ENCODE measurements at regions not wholly inside any gene's neighbourhood (a gene's known extent, or its start where the extent isn't known, plus 50 kb on each side); places are given as distances from the start of the nearest gene placed in this dataset.
"Not testable (repeated sequence)": the region's sequence is repeated elsewhere in the genome, so short reads cannot be mapped to it uniquely, and the experiment has no call there.

DNA sequence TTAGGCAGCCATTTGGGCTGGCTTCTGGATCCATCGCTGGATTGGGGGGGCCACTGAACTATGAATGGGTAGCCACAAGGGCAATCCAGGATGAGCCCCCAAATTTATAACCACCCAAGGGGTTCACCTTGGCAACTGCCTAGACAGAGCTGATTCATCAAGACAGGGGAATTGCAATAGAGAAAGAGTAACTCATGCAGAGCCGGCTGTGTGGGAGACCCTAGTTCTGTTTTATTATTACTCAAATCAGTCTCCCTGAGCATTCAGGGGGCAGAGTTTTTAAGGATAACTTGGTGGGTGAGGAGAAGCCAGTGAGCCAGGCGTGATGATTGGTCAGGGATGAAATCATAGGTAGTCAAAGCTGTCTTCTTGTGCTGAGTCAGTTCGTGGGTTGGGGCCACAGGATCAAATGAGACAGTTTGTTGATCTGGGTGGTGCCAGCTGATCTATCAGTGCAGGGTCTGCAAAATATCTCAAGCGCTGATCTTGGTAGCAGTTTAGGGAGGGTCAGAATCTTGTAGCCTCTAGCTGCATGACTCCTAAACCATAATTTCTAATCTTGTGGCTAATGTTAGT lies 57.9 kb downstream of the DNAJB9 start:
- DNase-seq = no peak

DNA sequence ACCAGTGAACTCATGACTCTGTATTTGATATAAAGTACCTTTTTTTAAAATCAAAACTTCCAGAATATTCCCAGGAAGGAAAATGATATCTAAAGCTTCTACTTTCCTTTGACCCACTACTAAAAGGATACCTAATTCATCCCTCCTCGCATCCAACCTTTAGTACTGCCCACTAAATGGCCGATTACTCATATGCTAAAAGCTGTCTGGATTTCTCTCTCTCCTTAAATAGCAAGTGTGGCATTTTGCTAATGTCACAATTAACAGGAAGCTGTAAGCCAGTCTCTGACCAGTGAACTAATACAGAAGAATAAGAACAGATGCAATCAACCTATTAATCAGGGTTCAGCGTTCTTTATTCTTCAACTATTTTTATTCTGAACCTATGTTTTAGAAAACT lies 59.0 kb downstream of the DNAJB9 start:
- no peak for DNase-seq

DNA sequence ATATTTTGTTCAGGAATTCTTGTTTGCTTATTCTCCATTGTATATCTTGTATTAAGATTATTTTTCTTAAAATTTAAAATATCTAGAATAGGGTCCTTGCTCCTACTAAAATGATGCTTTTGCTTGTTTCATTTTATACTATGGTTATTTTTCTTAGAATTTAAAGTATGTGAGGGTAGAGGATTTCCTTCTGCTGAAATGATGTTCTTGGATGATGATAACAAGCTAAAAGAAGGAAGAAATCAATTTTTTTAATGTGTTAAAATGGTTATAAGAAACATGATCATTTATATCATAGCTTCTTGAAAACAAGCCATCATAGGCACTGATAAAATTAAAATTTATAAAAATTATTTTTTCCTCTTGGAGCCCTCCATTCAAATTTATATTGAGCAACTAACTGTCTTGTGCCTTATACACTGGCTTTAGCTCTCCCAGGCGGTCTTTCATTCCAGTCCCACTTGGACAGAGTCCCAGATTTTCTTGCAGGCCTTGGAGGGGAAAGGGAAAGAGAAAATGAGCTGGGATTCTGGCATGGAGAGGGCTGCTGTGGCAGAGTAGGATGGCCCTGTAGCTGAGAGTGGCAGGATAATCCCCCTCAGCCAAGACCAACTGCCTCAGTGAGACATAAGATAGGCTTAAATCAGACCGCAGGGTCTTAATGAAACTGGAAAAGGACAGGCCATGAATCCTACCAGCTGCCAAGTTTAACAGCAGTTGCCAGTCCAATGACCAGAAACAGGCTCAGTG lies 60.2 kb downstream of the DNAJB9 start:
- no peak for DNase-seq

DNA sequence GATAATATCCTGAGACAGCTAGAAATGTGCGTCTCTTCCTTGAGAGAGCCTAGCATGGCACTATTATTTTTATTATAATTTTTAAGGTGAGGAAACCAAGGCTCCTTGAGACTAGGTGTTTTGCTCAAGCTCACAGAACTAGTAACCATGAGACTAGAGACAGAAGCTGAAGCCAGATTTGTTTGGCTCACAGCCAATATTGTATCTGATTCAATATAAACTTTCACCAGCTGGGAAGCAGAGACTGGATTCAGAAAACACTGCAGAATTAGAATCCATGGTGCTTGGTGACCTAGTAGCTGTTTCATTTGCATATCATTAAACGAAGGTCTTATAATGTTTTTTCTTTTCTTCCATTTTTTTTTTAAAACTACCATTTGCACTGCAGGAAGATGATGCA lies 64.4 kb downstream of the DNAJB9 start:
- no peak for DNase-seq

DNA sequence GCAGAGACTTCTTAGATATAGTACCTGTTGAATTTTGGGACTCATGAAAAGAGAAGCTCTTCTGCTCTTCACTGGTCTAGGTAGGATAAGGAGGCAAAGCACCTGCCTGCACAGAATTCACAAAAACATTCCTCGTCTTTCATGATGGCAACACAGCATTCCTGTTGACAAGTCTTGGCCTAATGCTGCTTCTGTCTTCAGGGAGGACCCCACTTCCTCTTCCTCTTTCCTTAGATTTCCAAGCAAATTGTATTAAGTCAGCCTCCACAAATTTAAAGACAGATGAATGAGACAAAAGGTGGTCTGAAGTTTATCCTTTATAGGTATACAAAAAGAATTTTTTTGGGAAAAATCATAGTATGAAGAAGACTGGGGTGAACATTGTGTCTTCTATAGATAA lies 64.9 kb downstream of the DNAJB9 start:
- no peak for DNase-seq

DNA sequence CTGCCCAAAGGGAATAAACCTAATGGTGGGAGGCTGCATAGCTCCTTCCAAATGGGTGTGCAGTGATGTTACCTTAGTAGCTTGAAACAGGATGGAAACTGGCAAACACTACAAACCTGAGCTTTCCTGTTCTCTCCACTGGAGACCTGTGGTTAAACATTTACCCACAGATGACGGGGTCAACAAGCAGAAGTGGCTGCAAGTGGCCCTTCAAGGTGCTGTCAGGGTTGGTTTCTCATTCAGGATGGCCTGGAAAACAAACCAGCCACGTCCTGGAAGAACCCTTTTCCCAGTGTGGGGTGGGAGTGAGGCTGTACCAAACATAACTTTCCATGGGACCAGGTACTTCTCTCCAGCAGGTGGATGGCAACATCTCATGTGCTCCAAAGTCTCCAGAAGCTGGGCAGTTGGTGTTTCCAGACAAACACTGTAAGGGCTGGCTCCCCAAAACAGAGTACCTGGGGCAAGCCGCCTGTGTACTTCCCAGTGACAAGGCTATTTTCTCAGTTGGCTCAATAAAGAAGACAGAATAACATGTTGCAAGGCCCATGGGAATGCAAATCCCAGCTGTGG lies 67.5 kb downstream of the DNAJB9 start:
- DNase-seq = no peak

DNA sequence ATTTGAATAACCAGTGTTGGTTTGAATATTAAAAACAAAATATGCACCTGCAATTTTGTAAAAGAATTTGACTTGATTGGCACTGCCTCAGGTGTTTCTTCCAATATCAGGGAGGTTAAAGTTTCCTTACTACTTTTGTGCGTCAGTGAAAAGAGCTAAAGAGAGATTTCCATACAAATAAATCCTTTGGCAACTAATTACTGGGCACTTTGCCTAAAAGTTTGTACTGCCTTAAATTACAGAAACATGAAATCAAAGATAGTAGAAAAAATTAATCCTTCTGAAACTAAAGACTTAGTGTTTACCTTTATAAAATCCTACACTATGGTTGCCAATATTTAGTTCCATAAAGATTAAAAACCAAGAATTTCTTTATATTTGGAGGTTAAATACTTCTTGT lies 72.5 kb downstream of the DNAJB9 start:
- no peak for DNase-seq

DNA sequence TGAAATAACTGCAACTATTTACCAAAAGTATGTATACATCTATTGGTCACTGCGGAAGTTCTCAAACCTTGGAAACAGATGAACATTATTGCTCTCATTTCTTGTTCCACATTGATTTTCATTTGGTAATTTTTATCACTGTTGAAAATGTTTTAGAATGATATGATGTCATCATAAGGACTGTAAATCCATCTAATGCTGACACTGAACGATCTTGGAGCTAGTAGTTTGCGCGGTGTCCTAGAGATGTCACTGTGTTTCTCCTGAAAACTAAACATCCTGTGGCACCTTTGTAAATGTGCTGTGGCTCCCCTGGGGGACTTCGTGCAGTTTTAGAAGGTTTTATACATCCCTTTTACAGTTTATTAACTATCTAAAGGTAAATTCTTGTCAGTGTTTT lies 73.5 kb downstream of the DNAJB9 start:
- no peak for DNase-seq

DNA sequence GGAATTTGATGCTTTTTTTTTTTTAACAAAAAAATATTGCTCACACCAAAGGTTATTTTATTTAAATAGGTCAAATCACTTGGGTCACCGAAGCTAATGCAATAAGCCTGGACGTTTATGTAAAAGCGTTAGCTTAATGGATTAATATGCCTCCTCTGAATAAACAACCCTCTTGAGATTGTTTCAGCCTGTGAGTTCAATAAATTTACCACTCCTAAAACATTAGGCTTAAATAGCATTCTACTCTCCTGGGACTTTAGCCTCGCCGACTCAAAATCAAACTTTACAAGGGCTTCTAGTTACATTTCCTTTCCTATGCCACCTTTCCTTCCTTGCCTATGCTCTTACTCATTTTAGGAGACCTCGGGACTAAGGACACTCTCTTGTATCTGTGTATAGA lies 79.3 kb downstream of the DNAJB9 start:
- DNase-seq = no peak

DNA sequence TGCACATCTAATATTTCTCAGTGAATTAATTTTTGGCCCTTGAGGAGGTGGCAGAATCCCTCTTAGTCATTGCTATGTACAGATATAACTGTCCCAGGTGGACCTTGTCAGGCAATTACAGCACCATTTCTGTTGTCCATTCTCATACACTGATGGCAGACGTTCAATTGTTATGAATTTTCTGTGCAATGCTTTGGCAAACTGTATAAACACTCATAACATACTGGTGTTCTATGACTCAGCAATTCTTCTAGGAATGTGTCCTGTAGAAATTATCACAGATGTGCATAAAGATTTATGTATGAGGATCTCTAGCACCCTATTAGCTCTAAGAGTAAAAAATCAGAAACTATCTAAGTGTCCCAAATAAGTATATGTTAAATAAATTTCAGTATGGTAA lies 80.8 kb downstream of the DNAJB9 start:
- no peak for DNase-seq

DNA sequence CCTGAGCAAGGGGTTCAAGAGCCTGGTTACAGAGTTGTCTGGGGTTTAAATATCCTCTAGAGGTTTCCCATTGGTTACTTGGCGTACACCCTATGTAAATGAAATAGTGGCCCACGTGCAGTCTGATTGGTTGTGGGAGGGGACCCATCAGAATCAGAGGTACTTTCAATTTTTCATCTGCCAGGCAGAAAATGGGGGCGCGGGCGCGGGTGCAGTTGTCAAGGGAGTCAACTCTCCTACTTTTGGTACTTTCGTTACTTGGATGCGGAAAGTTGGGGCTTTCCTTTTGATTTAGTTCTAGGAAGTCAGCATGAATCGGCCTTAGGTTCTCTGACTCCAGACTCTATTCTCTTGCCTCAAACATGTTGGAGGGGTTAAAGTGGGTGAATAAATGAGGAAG lies 83.2 kb downstream of the DNAJB9 start:
- no peak for DNase-seq

DNA sequence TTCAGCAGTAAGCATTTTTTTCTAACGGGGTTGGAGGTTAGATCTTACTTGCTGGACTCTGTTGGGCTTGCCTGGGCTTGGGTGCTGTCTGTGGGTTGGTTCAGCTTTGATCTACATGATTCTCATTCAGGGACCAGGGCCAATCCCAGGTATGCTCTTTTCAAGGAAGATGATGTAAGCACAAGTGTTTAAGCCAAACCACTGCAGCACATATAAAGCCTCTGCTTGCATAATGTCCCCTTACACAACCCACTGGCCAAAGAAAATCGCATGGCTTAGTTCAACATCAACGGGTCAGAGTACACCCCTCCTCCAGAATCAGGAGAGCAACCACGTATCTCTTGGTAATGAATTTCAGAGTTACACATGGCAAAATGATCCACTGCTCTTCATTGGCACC lies 83.9 kb downstream of the DNAJB9 start:
- DNase-seq = no peak

DNA sequence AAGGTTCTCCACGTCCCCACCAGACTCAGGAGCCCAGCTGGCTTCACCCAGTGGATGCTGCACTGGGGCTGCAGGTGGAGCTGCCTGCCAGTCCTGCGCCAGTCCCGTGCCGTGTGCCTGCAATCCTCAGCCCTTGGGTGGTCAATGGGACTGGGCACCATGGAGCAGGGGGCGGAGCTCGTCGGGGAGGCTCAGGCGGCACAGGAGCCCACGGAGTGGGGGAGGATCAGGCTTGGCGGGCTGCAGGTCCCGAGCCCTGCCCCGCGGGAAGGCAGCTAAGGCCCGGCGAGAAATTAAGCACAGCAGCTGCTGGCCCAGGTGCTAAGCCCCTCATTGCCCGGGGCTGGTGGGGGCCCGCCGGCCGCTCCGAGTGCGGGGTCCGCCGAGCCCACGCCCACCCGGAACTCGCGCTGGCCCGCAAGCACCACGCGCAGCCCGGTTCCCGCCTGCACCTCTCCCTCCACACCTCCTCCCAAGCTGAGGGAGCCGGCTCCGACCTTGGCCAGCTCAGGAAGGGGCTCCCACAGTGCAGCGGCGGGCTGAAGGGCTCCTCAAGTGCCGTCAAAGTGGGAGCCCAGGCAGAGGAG lies 87.6 kb downstream of the DNAJB9 start:
- DNase-seq = not testable (repeated sequence)

DNA sequence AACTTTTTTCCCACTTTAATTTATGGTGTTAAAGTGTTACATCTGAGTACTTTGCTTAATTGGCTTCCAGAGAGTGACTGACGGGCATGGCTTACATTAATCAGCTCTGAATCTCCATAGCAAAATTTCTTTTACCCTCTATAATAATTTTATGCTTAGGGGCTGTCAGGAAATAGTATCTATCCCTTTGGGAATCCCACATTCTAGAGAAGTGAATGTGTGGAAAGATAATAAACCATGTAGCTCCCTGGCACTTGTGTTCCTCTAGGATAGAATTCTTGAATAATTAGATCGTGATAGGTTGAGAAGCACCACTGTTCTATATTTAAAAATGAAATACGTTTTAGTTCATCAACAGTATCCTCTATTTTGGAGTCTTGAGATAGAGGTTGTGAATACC lies 89.6 kb downstream of the DNAJB9 start:
- DNase-seq = no peak

DNA sequence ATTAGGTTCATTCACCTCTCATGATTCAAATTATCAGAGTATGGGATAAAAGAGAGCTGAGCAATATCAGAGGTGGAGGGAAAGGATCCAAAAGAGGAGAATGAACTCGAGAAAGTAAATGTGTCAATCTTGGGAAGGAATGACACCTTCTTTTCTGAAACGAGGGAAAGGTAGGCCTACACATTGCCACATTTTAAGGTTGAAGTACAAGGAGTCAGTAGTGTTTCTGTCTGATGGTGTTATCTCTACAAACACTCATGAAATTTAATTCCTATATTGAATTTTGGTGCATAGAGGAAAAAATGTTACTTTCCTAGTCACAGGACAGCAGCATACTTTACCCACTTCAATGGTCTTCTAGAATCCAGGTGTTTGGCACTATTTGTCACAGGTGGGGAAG lies 90.2 kb downstream of the DNAJB9 start:
- no peak for DNase-seq

DNA sequence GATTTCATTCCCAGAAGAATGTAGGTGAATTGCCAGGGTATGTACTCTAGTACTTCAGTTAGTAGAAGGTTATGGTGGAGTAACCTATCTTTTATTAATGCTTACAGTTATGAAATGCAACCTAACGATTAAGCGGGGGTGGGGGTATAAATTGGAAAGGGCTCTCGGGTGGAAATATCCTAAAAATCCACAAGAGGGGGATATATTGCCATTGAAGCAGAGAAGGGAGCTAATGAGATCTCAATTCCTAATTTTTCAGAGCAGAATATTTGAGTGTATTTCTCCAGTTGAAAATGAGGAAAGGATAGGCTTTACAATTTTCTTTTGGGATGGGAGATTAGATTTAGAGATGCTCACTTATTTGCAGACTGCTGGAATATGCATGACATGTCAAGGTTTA lies 90.8 kb downstream of the DNAJB9 start:
- DNase-seq = peak in 1 of 2 experiments; percentile 2

DNA sequence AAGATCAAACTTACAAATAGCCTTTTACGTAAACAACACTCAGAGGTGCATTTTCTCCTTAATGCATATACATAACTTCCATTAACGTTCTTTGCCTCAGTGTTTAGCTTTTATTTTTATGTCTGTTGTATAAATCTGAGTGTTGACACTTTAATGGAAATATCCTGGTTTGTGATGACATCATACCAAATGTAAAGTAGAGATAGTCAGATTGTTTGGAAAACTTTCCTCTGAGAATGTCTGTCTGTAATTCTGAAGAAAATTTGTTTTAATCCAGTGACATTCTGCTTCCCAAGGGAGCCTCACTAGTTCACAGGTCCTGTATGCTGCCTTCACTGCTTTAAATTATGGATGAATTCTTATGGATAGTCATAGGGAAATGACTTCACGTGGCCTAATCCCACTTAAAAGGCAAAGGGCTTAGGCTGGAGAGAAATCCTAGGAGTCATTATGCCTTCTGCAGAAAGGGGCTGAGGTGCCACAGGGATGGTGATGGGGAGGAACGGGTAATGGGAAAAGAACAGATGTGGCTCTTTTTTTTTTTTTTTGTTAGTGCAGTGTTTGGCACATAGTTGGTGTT lies 93.2 kb downstream of the DNAJB9 start:
- no peak for DNase-seq

DNA sequence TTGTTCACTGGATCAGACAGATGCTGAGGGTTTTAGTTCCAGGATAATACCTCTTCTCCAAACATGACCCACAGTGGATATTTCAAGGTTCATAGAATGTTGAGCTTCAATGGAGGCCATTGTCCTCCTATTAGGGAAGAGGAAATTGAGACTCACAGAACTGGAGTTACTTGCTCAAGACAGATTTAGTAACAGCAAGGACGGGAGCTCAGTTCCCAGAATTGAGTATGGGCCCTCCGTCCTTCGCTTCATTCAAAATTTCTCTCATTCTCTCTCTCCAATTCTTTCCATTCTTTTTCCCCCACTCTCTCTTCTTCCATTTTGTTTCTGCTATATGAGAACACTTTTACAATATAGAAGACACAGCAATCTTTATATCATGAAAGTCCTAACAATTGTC lies 94.0 kb downstream of the DNAJB9 start:
- no peak for DNase-seq

DNA sequence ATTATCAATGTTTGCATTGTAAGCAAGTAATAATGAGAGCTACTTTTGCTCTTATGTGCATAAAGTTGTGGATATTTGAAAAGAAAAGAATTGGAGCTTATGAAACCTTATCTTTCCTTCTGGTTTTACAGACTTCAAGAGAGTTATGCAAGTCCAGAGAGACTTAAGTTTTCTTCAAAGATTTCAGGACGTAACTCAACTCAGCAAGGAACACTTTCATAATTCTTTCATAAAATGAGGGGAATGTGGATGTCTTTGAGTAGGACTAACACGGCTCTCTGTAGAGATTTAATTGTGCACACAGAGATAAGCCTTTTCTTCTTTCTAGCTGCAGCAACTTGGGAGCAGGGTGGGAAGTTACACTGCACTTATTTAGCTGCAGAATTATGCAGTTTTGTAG lies 97.5 kb downstream of the DNAJB9 start:
- no peak for DNase-seq

DNA sequence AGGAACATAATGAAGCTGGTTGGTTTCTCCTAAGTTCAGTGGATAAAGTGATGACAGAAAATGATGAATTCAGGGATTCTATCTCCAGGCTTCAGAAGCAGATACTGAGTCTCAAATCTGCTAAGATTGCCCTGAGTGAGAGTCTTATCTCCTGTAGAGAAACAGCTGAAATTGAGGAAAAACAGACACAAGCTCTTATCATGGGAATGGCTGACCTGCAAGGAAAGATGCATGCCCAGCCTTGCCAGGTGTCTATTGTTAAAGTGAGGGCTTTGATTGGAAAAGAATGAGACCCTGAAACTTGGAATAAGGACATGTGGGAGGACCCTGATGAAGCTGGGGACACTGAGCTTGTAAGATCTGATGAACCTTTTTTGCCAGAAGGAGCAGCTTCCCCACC lies 100.3 kb downstream of the DNAJB9 start:
- DNase-seq = no peak

DNA sequence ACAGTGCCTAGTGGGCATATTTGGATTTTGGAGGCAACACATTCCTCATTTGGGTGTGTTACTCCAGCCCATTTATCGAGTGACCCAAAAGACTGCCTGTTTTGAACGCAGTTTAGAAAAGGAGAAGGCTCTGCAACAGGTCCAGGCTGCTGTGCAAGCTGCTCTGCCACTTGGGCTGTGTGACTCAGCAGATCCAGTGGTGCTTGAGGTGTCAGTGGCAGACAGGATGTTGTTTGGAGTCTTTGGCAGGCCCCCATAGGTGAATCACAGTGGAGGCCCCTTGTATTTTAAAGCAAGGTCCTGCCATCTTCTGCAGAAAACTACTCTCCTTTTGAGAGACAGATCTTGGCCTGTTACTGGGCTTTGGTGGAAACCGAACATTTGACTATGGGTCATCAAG lies 104.0 kb downstream of the DNAJB9 start:
- DNase-seq = not testable (repeated sequence)

DNA sequence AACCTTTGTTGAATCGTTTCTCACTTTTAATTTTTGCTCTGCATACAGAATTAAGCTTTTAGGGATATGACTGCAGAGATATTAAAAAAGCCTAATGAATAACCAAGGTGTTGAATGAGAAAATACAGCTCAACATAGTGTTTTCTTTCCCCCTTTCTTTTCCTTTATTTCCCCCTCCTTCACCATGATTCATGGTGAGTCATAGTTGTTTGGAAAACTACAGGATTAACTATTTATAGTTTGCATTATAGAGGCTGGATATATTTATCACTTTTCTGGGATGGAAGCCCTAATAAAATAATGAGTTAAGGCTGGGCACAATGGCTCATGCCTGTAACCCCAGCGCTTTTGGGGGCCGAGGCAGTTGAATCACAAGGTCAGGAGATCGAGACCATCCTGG lies 115.0 kb downstream of the DNAJB9 start:
- DNase-seq = no peak

DNA sequence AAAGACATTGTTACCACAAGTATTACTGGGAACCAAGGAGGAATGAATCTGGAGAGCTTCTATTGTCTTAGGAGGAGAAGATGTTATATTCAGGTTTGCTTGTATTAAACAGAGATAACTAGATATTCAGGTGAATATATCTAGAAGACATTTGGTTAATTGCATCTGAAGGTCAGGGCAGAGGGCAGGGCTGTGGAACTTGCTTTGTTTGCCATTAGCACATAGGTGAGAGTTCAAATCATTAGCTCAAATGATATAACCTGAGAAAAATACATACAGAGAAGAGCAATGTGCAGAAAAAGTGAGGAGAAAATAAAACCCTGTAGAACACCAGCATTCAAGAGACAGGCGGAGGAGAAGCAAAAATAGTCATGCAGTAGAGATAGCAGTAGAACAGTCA lies 116.8 kb downstream of the DNAJB9 start:
- DNase-seq = no peak

DNA sequence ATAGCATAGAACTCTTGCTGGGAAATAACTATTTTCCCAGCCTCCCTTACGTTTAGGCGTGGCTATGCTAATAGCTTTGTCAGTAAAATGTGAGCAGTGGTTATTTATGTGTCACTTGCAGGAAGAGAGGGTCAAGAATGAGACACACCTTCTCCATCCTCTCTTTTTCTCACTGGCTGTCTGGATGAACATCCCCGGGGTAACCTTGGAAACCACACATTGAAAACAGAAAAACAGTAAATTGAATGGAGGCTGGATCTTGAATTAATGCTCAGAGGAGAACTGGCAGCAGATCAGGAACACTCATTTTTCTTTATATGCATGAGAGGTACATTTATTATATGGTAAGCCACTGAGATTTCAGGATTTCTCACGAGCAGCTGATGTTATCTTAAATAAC lies 127.6 kb downstream of the DNAJB9 start:
- no peak for DNase-seq

Data from SW 1271 (cell line).